CD4-positive, alpha-beta T cell treated with Interleukin-12 subunit alpha and Interleukin-12 subunit beta, for 1 hour (primary cell): ENCODE measurements at regions not wholly inside any gene's neighbourhood (a gene's known extent, or its start where the extent isn't known, plus 50 kb on each side); places are given as distances from the start of the nearest gene placed in this dataset.

Source experiments
- DNase-seq: peaks from one replicate; pipeline ENCODE4 v3.0.0-alpha.2; 2020

- no peak for DNase-seq
Measured at GRCh38 chr3:30225021-30225420, 381.4 kb upstream of the TGFBR2 start.

GRCh38 chr3:30226601-30227151 is 379.7 kb upstream of the TGFBR2 start:
- DNase-seq = no peak

- DNase-seq = no peak
Measured at GRCh38 chr3:30227571-30228301, 378.7 kb upstream of the TGFBR2 start.

- DNase-seq = no peak
Measured at GRCh38 chr3:30228302-30228631, 378.1 kb upstream of the TGFBR2 start.

- DNase-seq = no peak
Measured at GRCh38 chr3:30231277-30232141, 374.9 kb upstream of the TGFBR2 start.

- no peak for DNase-seq
Measured at GRCh38 chr3:30232142-30232541, 374.3 kb upstream of the TGFBR2 start.

- no peak for DNase-seq
Measured at GRCh38 chr3:30233913-30234646, 372.3 kb upstream of the TGFBR2 start.

- no peak for DNase-seq
Measured at GRCh38 chr3:30236011-30236410, 370.4 kb upstream of the TGFBR2 start.

GRCh38 chr3:30241721-30242120 is 364.7 kb upstream of the TGFBR2 start:
- no peak for DNase-seq

GRCh38 chr3:30245858-30246622 is 360.4 kb upstream of the TGFBR2 start:
- DNase-seq = no peak

- no peak for DNase-seq
Measured at GRCh38 chr3:30248423-30248822, 358.0 kb upstream of the TGFBR2 start.

- DNase-seq = no peak
Measured at GRCh38 chr3:30252474-30252873, 353.9 kb upstream of the TGFBR2 start.

- no peak for DNase-seq
Measured at GRCh38 chr3:30253832-30254231, 352.6 kb upstream of the TGFBR2 start.

- DNase-seq = no peak
Measured at GRCh38 chr3:30256474-30256873, 349.9 kb upstream of the TGFBR2 start.

GRCh38 chr3:30258426-30259392 is 347.7 kb upstream of the TGFBR2 start:
- DNase-seq = no peak

- DNase-seq = no peak
Measured at GRCh38 chr3:30259730-30260129, 346.7 kb upstream of the TGFBR2 start.

GRCh38 chr3:30260762-30261161 is 345.6 kb upstream of the TGFBR2 start:
- no peak for DNase-seq

GRCh38 chr3:30263238-30263924 is 343.0 kb upstream of the TGFBR2 start:
- no peak for DNase-seq

GRCh38 chr3:30263925-30264313 is 342.5 kb upstream of the TGFBR2 start:
- no peak for DNase-seq

- no peak for DNase-seq
Measured at GRCh38 chr3:30266524-30266923, 339.9 kb upstream of the TGFBR2 start.

- DNase-seq = no peak
Measured at GRCh38 chr3:30268288-30268687, 338.1 kb upstream of the TGFBR2 start.
